Naive thymus-derived CD4-positive, alpha-beta T cell (primary cell): ENCODE measurements at regions not wholly inside any gene's neighbourhood (a gene's known extent, or its start where the extent isn't known, plus 50 kb on each side); places are given as distances from the start of the nearest gene placed in this dataset.

Experiments used
- ATAC-seq: fragments of 150-1000 bp; cut with Tn5 transposase; 2 replicates; pipeline ENCODE4 v1.10.0; 2021; ENCODE audit warnings: mild to moderate bottlenecking, moderate library complexity
- CTCF ChIA-PET: fragments of 350-600 bp; sonication (Branson Sonifier 250); formaldehyde crosslinking; loops from one replicate; lab custom pipeline; 2021; ENCODE audit warnings: antibody characterized with exemption; lab: Charles Lee
- POLR2A ChIA-PET: fragments of 350-600 bp; sonication (Branson Sonifier 250); formaldehyde crosslinking; loops from one replicate; lab custom pipeline; 2021; ENCODE audit warnings: antibody characterized with exemption, inconsistent platforms; lab: Charles Lee
- DNase-seq, 9 donors: peaks; one replicate each; pipeline versions ENCODE4 v3.0.0 to v3.0.0-alpha.2; 2020 to 2022; ENCODE audit warnings: mixed read lengths in 1 of 9
- H3K27ac ChIP-seq: one replicate; pipeline ENCODE4 v1.7.0; 2013; ENCODE audit warnings: mild to moderate bottlenecking, low read depth, low read length, moderate library complexity
- H3K27me3 ChIP-seq, 2 donors: one replicate each; pipeline ENCODE4 v1.7.0; 2013; ENCODE audit warnings: low read length in 2 of 2, mild to moderate bottlenecking in 2 of 2, moderate library complexity in 2 of 2; ENCODE audit not compliant: control insufficient read depth in 2 of 2, insufficient read depth in 2 of 2
- H3K36me3 ChIP-seq, 3 experiments: 1 replicate in 2 of 3; 2 replicates in 1 of 3; pipeline ENCODE4 v1.7.0; 2013; ENCODE audit warnings: low read length in 3 of 3, mild to moderate bottlenecking in 3 of 3, moderate library complexity in 1 of 3; ENCODE audit not compliant: insufficient read depth in 3 of 3, control insufficient read depth in 2 of 3
- H3K4me1 ChIP-seq, 2 donors: one replicate each; pipeline ENCODE4 v1.7.0; 2013; ENCODE audit warnings: low read length in 2 of 2, mild to moderate bottlenecking in 2 of 2, moderate library complexity in 1 of 2; ENCODE audit not compliant: control insufficient read depth in 2 of 2, insufficient read depth in 2 of 2
- H3K4me3 ChIP-seq: 2 replicates; pipeline ENCODE4 v1.7.0; 2013; ENCODE audit warnings: mild to moderate bottlenecking, low read length
- H3K9me3 ChIP-seq, 3 experiments: 1 replicate in 2 of 3; 2 replicates in 1 of 3; pipeline ENCODE4 v1.7.0; 2013; ENCODE audit warnings: low read length in 3 of 3; ENCODE audit not compliant: control insufficient read depth in 2 of 3
- H3K27ac Mint-ChIP-seq, 9 donors: one replicate each; pipeline ENCODE4 v1.8.0; 2020 to 2022; ENCODE audit warnings: mixed read lengths in 9 of 9, mild to moderate bottlenecking in 8 of 9, moderate library complexity in 5 of 9, inconsistent platforms in 2 of 9
- H3K27me3 Mint-ChIP-seq, 5 donors: one replicate each; pipeline ENCODE4 v1.8.0; 2021 to 2022; ENCODE audit warnings: mixed read lengths in 5 of 5, mild to moderate bottlenecking in 1 of 5
- H3K36me3 Mint-ChIP-seq, 5 donors: one replicate each; pipeline ENCODE4 v1.8.0; 2020 to 2022; ENCODE audit warnings: mixed read lengths in 5 of 5, mild to moderate bottlenecking in 3 of 5, inconsistent platforms in 1 of 5
- H3K4me1 Mint-ChIP-seq, 7 donors: one replicate each; pipeline ENCODE4 v1.8.0; 2020 to 2022; ENCODE audit warnings: mixed read lengths in 7 of 7, mild to moderate bottlenecking in 3 of 7, inconsistent platforms in 1 of 7
- H3K4me3 Mint-ChIP-seq, 10 donors: one replicate each; pipeline ENCODE4 v1.8.0; 2020 to 2022; ENCODE audit warnings: mild to moderate bottlenecking in 10 of 10, mixed read lengths in 10 of 10, moderate library complexity in 6 of 10, inconsistent platforms in 2 of 10
- H3K9me3 Mint-ChIP-seq, 11 donors: one replicate each; pipeline ENCODE4 v1.8.0; 2020 to 2022; ENCODE audit warnings: mixed read lengths in 11 of 11, mild to moderate bottlenecking in 4 of 11, inconsistent platforms in 1 of 11, moderate library complexity in 1 of 11
- intact Hi-C, 2 donors: fragments of 100-400 bp; cut with micrococcal nuclease; formaldehyde crosslinking; loops; one replicate each; pipeline ENCODE4 v1.15.1; 2023

- no peak overlapping the region for H3K27ac ChIP-seq
- Mint-ChIP-seq H3K4me1 (no peaks in the 10 kb centered on the region), H3K4me3 (no peak overlapping the region), H3K27ac (no peak overlapping the region), H3K27me3 (peaks cover 10 to 17% (median 13%) of the 10 kb centered on the region in 5 donors), H3K36me3 (no peaks in the 10 kb centered on the region), H3K9me3 (peaks cover 0 to under 1% (median 0%) of the 10 kb centered on the region in 11 donors)
- POLR2A ChIA-PET = no interaction called here
- H3K4me3 ChIP-seq = no peak overlapping the region
- intact Hi-C loops = no loop called here
- H3K36me3 ChIP-seq = no peaks in the 10 kb centered on the region
- no peak for DNase-seq
- no peak for ATAC-seq
- CTCF ChIA-PET = no interaction called here
- no peaks in the 10 kb centered on the region for H3K9me3 ChIP-seq
- no peaks in the 10 kb centered on the region for H3K27me3 ChIP-seq
- no peaks in the 10 kb centered on the region for H3K4me1 ChIP-seq
These were observed 119.2 kb upstream of the DAAM1 start for GRCh38 chr14:59069163-59069854.

- Histone ChIP-seq H3K4me3 (no peak overlapping the region), H3K9me3 (no peaks in the 10 kb centered on the region), H3K36me3 (no peaks in the 10 kb centered on the region), H3K4me1 (no peaks in the 10 kb centered on the region), H3K27ac (no peak overlapping the region), H3K27me3 (no peaks in the 10 kb centered on the region)
- Mint-ChIP-seq H3K4me1 (no peaks in the 10 kb centered on the region), H3K9me3 (peaks cover 0 to 1% (median 0%) of the 10 kb centered on the region in 11 donors), H3K27ac (no peak overlapping the region), H3K4me3 (no peak overlapping the region), H3K27me3 (peaks cover 10 to 30% (median 25%) of the 10 kb centered on the region in 5 donors), H3K36me3 (no peaks in the 10 kb centered on the region)
- POLR2A ChIA-PET = no interaction called here
- CTCF ChIA-PET = no interaction called here
- ATAC-seq = no peak
- intact Hi-C loops = no loop called here
- DNase-seq = no peak
These were observed 113.0 kb upstream of the DAAM1 start for GRCh38 chr14:59075506-59075905.

- H3K36me3 ChIP-seq = no peaks in the 10 kb centered on the region
- ChIA-PET CTCF (no interaction called here), POLR2A (no interaction called here)
- no peaks in the 10 kb centered on the region for H3K4me1 ChIP-seq
- H3K27me3 ChIP-seq = no peaks in the 10 kb centered on the region
- Mint-ChIP-seq H3K27me3 (peaks cover 5 to 24% (median 21%) of the 10 kb centered on the region in 5 donors), H3K9me3 (no peaks in the 10 kb centered on the region), H3K36me3 (no peaks in the 10 kb centered on the region), H3K4me3 (no peak overlapping the region), H3K4me1 (no peaks in the 10 kb centered on the region), H3K27ac (no peak overlapping the region)
- intact Hi-C loops = no loop called here
- DNase-seq (no peak), ATAC-seq (no peak)
- no peak overlapping the region for H3K4me3 ChIP-seq
- no peak overlapping the region for H3K27ac ChIP-seq
- H3K9me3 ChIP-seq = no peaks in the 10 kb centered on the region
These were observed 106.7 kb upstream of the DAAM1 start for GRCh38 chr14:59081720-59082119.

- H3K4me3 ChIP-seq = no peak overlapping the region
- no peak overlapping the region for H3K27ac Mint-ChIP-seq
- H3K4me3 Mint-ChIP-seq = no peak overlapping the region
- CTCF ChIA-PET = no interaction called here
- H3K27ac ChIP-seq = no peak overlapping the region
- POLR2A ChIA-PET = no interaction called here
- peaks cover 1 to 21% (median 9%) of the 10 kb centered on the region in 5 donors for H3K27me3 Mint-ChIP-seq
- intact Hi-C loops = no loop called here
- no peak for DNase-seq
- no peaks in the 10 kb centered on the region for H3K36me3 Mint-ChIP-seq
- no peaks in the 10 kb centered on the region for H3K9me3 Mint-ChIP-seq
- H3K4me1 ChIP-seq = no peaks in the 10 kb centered on the region
- H3K27me3 ChIP-seq = no peaks in the 10 kb centered on the region
- no peaks in the 10 kb centered on the region for H3K4me1 Mint-ChIP-seq
- no peaks in the 10 kb centered on the region for H3K9me3 ChIP-seq
- no peaks in the 10 kb centered on the region for H3K36me3 ChIP-seq
- no peak for ATAC-seq
These were observed 103.2 kb upstream of the DAAM1 start for GRCh38 chr14:59085207-59085739.

GRCh38 chr14:59086241-59086882 is 102.1 kb upstream of the DAAM1 start:
- Histone ChIP-seq H3K4me1 (no peaks in the 10 kb centered on the region), H3K9me3 (no peaks in the 10 kb centered on the region), H3K27me3 (no peaks in the 10 kb centered on the region), H3K36me3 (no peaks in the 10 kb centered on the region), H3K4me3 (no peak overlapping the region), H3K27ac (no peak overlapping the region)
- H3K27ac Mint-ChIP-seq = no peak overlapping the region
- H3K27me3 Mint-ChIP-seq = peaks cover under 1 to 20% (median 11%) of the 10 kb centered on the region in 5 donors
- H3K4me1 Mint-ChIP-seq = no peaks in the 10 kb centered on the region
- DNase-seq (no peak), ATAC-seq (no peak)
- CTCF ChIA-PET = no interaction called here
- no peaks in the 10 kb centered on the region for H3K9me3 Mint-ChIP-seq
- H3K4me3 Mint-ChIP-seq = no peak overlapping the region
- POLR2A ChIA-PET = no interaction called here
- intact Hi-C loops = no loop called here
- H3K36me3 Mint-ChIP-seq = no peaks in the 10 kb centered on the region

- H3K27me3 ChIP-seq = no peaks in the 10 kb centered on the region
- intact Hi-C loops = no loop called here
- Mint-ChIP-seq H3K27ac (no peak overlapping the region), H3K27me3 (peaks cover 5 to 19% (median 8%) of the 10 kb centered on the region in 5 donors), H3K4me3 (no peak overlapping the region), H3K9me3 (no peaks in the 10 kb centered on the region), H3K4me1 (no peaks in the 10 kb centered on the region), H3K36me3 (no peaks in the 10 kb centered on the region)
- no peak overlapping the region for H3K27ac ChIP-seq
- ChIA-PET CTCF (no interaction called here), POLR2A (no interaction called here)
- no peaks in the 10 kb centered on the region for H3K4me1 ChIP-seq
- no peaks in the 10 kb centered on the region for H3K36me3 ChIP-seq
- H3K9me3 ChIP-seq = no peaks in the 10 kb centered on the region
- no peak overlapping the region for H3K4me3 ChIP-seq
- ATAC-seq (no peak), DNase-seq (no peak)
These were observed 101.2 kb upstream of the DAAM1 start for GRCh38 chr14:59087240-59087639.

GRCh38 chr14:59087711-59088110 is 100.8 kb upstream of the DAAM1 start:
- Histone ChIP-seq H3K27me3 (no peaks in the 10 kb centered on the region), H3K36me3 (no peaks in the 10 kb centered on the region), H3K4me1 (no peaks in the 10 kb centered on the region), H3K27ac (no peak overlapping the region), H3K9me3 (no peaks in the 10 kb centered on the region), H3K4me3 (no peak overlapping the region)
- intact Hi-C loops = no loop called here
- Mint-ChIP-seq H3K27me3 (peaks cover 6 to 19% (median 12%) of the 10 kb centered on the region in 5 donors), H3K9me3 (no peaks in the 10 kb centered on the region), H3K36me3 (no peaks in the 10 kb centered on the region), H3K4me1 (no peaks in the 10 kb centered on the region), H3K27ac (no peak overlapping the region), H3K4me3 (no peak overlapping the region)
- CTCF ChIA-PET = no interaction called here
- DNase-seq (no peak), ATAC-seq (no peak)
- POLR2A ChIA-PET = no interaction called here
